K562 (cell line): ENCODE measurements at regions not wholly inside any gene's neighbourhood (a gene's known extent, or its start where the extent isn't known, plus 50 kb on each side); places are given as distances from the start of the nearest gene placed in this dataset.

Experiments
- ATAC-seq: fragments of 200-7000 bp; cut with Tn5 transposase; 3 replicates; pipeline ENCODE4 v1.9.1; 2020; ENCODE audit warnings: moderate library complexity
- BruUV-seq: library from RNA; stranded (reverse); fragments of 400-500 nt; replicated peaks from 2 replicates; lab custom pipeline; 2021; lab: Mats Ljungman, UMichigan
- CTCF ChIA-PET: fragments of 300-600 bp; formaldehyde crosslinking; extraction: SDS; loops from one replicate; lab custom pipeline; 2021; ENCODE audit warnings: low intra/inter-chr PET ratio; lab: Yijun Ruan, JAX
- POLR2A ChIA-PET: fragments of 300-600, 350-650 bp; sonication (Branson Sonifier 250); formaldehyde crosslinking; extraction: SDS; loops from one replicate; lab custom pipeline; 2021; ENCODE audit warnings: antibody characterized with exemption, inconsistent platforms; lab: Yijun Ruan, JAX
- DNase-seq, 4 experiments: peaks; one replicate each; pipeline versions ENCODE4 v3.0.0 to v3.0.0-alpha.2; 2011 to 2018; ENCODE audit warnings: low spot score in 3 of 4, mixed read lengths in 3 of 4; ENCODE audit errors: extremely low read depth in 1 of 4
- FAIRE-seq: peaks from 2 replicates; lab custom pipeline; 2011; peaks lifted over from hg19 to GRCh38; lab: Jason Lieb, UNC
- H2AFZ ChIP-seq: 2 replicates; pipeline ENCODE4 v1.6.0; 2011; ENCODE audit warnings: low read depth, low read length, control low read depth, inconsistent platforms
- H3K27ac ChIP-seq: fragments of 200-600 bp; 3 replicates; pipeline ENCODE4 v1.8.0; 2011; ENCODE audit warnings: low read depth, mild to moderate bottlenecking, control low read depth, inconsistent platforms, low read length, moderate library complexity, mixed read lengths; ENCODE audit errors: extremely low read depth
- H3K27me3 ChIP-seq, 2 experiments: fragments of 300-600 bp in 1 of 2; 2 replicates in 1 of 2; 3 replicates in 1 of 2; pipeline versions ENCODE4 v1.6.0 to v1.8.0; 2011; ENCODE audit warnings: inconsistent platforms in 2 of 2, low read length in 2 of 2, mild to moderate bottlenecking in 1 of 2, mixed read lengths in 1 of 2, moderate library complexity in 1 of 2; ENCODE audit not compliant: control insufficient read depth in 2 of 2, insufficient read depth in 2 of 2
- H3K36me3 ChIP-seq: fragments of 300-600 bp; 3 replicates; pipeline ENCODE4 v1.8.0; 2011; ENCODE audit warnings: mild to moderate bottlenecking, low read length, inconsistent platforms; ENCODE audit not compliant: control insufficient read depth, insufficient read depth
- H3K4me1 ChIP-seq, 2 experiments: fragments of 200-600 bp in 1 of 2; replicated peaks in 1 of 2; 2 replicates in 1 of 2; 3 replicates in 1 of 2; pipeline versions ENCODE4 v1.5.1 to v1.8.0; 2011; ENCODE audit warnings: inconsistent platforms in 2 of 2, low read length in 2 of 2, mild to moderate bottlenecking in 1 of 2, mixed read lengths in 1 of 2, moderate library complexity in 1 of 2; ENCODE audit not compliant: control insufficient read depth in 2 of 2, insufficient read depth in 2 of 2
- H3K4me2 ChIP-seq: 2 replicates; pipeline ENCODE4 v1.6.1; 2011; ENCODE audit warnings: low read length, control low read depth, inconsistent platforms, mixed read lengths; ENCODE audit not compliant: insufficient read depth
- H3K4me3 ChIP-seq: fragments of 200-600 bp; sonication (generic), shearing (Covaris generic); 2 replicates; pipeline ENCODE4 v1.5.1; 2016; ENCODE audit warnings: control low read depth, inconsistent platforms
- H3K79me2 ChIP-seq: fragments of 200-600 bp; 3 replicates; pipeline ENCODE4 v1.8.0; 2011; ENCODE audit warnings: low read length, inconsistent platforms; ENCODE audit not compliant: control insufficient read depth, insufficient read depth
- H3K9ac ChIP-seq, 2 experiments: 2 replicates each; pipeline versions ENCODE4 v1.6.0 to v1.6.1; 2011; ENCODE audit warnings: low read depth in 2 of 2, low read length in 2 of 2, control low read depth in 1 of 2, inconsistent platforms in 1 of 2, mild to moderate bottlenecking in 1 of 2, mixed read lengths in 1 of 2; ENCODE audit not compliant: insufficient read depth in 1 of 2
- H3K9me1 ChIP-seq: one replicate; pipeline ENCODE4 v1.6.0; 2011; ENCODE audit warnings: inconsistent platforms, mild to moderate bottlenecking, low read length, moderate library complexity; ENCODE audit not compliant: control insufficient read depth, insufficient read depth
- H3K9me3 ChIP-seq: replicated peaks from 2 replicates; pipeline ENCODE4 v1.5.1; 2011; ENCODE audit warnings: low read depth, low read length, inconsistent platforms; ENCODE audit not compliant: control insufficient read depth, insufficient read depth
- H4K20me1 ChIP-seq: replicated peaks from 2 replicates; pipeline ENCODE4 v1.6.1; 2011; ENCODE audit warnings: low read length, inconsistent platforms, mixed read lengths; ENCODE audit not compliant: control insufficient read depth, insufficient read depth
- ELF2 ChIP-seq: fragments of 250-450 bp; sonication (Bioruptor Pico); IDR thresholded peaks from 2 replicates; pipeline ENCODE4 v1.5.0; 2021; ENCODE audit warnings: mild to moderate bottlenecking
- ESRRA ChIP-seq: fragments of 450-650 bp; IDR thresholded peaks from 2 replicates; pipeline ENCODE4 v1.6.1; 2014; ENCODE audit warnings: low read depth, mild to moderate bottlenecking, moderate library complexity, borderline replicate concordance
- FOS ChIP-seq: IDR thresholded peaks from 3 replicates; pipeline ENCODE4 v1.6.1; 2011; ENCODE audit not compliant: insufficient read length; ENCODE audit errors: extremely low read depth
- IFI16 ChIP-seq: fragments of 250-450 bp; sonication (Bioruptor Pico); IDR thresholded peaks from 2 replicates; pipeline ENCODE4 v2.1.2; 2022; ENCODE audit warnings: mild to moderate bottlenecking, inconsistent platforms
- NR2F6 ChIP-seq: fragments of 450-650 bp; formaldehyde crosslinking; IDR thresholded peaks from 2 replicates; pipeline ENCODE4 v1.4.0; 2020; ENCODE audit warnings: mild to moderate bottlenecking
- SOX6 ChIP-seq: fragments of 450-650 bp; IDR thresholded peaks from 2 replicates; pipeline ENCODE4 v1.6.1; 2014; ENCODE audit warnings: mild to moderate bottlenecking
- SPI1 ChIP-seq: IDR thresholded peaks from 2 replicates; pipeline ENCODE4 v1.6.1; 2011; ENCODE audit warnings: low read depth, low read length, control low read depth, borderline replicate concordance
- ZNF639 ChIP-seq, 2 experiments: fragments of 200-800 bp in 1 of 2; sonication (Bioruptor generic) in 1 of 2; sonication (generic) in 1 of 2; formaldehyde crosslinking in 1 of 2; IDR thresholded peaks in 1 of 2; conservative IDR thresholded peaks in 1 of 2; 2 replicates each; pipeline versions ENCODE4 v1.5.0 to v1.6.1; 2016 to 2020; ENCODE audit warnings: missing compliant biosample characterization in 1 of 2, missing genetic modification characterization in 1 of 2, missing genetic modification reagents in 1 of 2
- WGBS: fragments of 100-300 bp; shearing (Covaris generic); methylation state at CpG from one replicate; pipeline ENCODE4 v1.1.6; 2016; ENCODE audit warnings: low coverage, mixed read lengths; ENCODE audit not compliant: insufficient coverage; ENCODE audit errors: missing lambda C conversion rate; 5-methylcytosine and 5-hydroxymethylcytosine counted together
- in situ Hi-C: fragments of 300-500 bp; cut with MboI; formaldehyde crosslinking; loops from 4 replicates; pipeline ENCODE4 v1.15.0; 2018; ENCODE audit warnings: inconsistent platforms, mixed read lengths
- intact Hi-C: fragments of 100-400 bp; cut with micrococcal nuclease; formaldehyde crosslinking; loops from 2 replicates; pipeline ENCODE4 v1.14.2; 2022

GRCh38 chr2:888906-889566 lies 61.6 kb upstream of the SNTG2 start:
- Histone ChIP-seq H2AFZ (no peak overlapping the region), H3K27me3 (peaks cover 31 to 61% of the 10 kb centered on the region in 2 experiments)
- WGBS = 4% methylated on average over 12 of the region's 14 CpGs

More at GRCh38 chr2:888906-889566, 61.6 kb upstream of the SNTG2 start:
- no peaks in the 10 kb centered on the region for H3K9me3 ChIP-seq
- TF ChIP-seq ESRRA (no peak), SPI1 (no peak), IFI16 (CRISPR knock-in tag) (no peak), FOS (no peak), ZNF639 (CRISPR knock-in tag; conservative IDR thresholded peaks at IDR 0.05 in 1 of 2, IDR thresholded peaks at IDR 0.05 in 1 of 2) (no peak), ELF2 (CRISPR knock-in tag) (no peak), SOX6 (no peak), NR2F6 (no peak)
- TF ChIP-seq, all 486 proteins: peak for 0
- H3K4me3 ChIP-seq = no peak overlapping the region
- intact Hi-C loops (no loop called here), in situ Hi-C loops (no loop called here)
- no TSS peak for BruUV-seq
- H3K36me3 ChIP-seq = no peaks in the 10 kb centered on the region
- POLR2A ChIA-PET = no interaction called here
- H3K4me2 ChIP-seq = no peak overlapping the region
- H4K20me1 ChIP-seq = peaks cover 3% of the 10 kb centered on the region; the same call in 1 of the 2 replicates
- H3K9me1 ChIP-seq = no peaks in the 10 kb centered on the region
- DNase-seq (no peak), FAIRE-seq (no peak), ATAC-seq (no peak)
- peaks cover 0 to 10% of the 10 kb centered on the region in 2 experiments; a peak in 2 of 5 replicates for H3K4me1 ChIP-seq
- H3K79me2 ChIP-seq = no peaks in the 10 kb centered on the region
- CTCF ChIA-PET = no interaction called here
- H3K9ac ChIP-seq = no peak overlapping the region
- H3K27ac ChIP-seq = no peak overlapping the region
